AG08395 (cell line): ENCODE measurements at regions not wholly inside any gene's neighbourhood (a gene's known extent, or its start where the extent isn't known, plus 50 kb on each side); places are given as distances from the start of the nearest gene placed in this dataset.
"Not testable (repeated sequence)": the region's sequence is repeated elsewhere in the genome, so short reads cannot be mapped to it uniquely, and the experiment has no call there.

Source experiments
- DNase-seq: peaks from one replicate; pipeline ENCODE4 v3.0.0; 2012; ENCODE audit warnings: mixed read lengths, low spot score

DNA sequence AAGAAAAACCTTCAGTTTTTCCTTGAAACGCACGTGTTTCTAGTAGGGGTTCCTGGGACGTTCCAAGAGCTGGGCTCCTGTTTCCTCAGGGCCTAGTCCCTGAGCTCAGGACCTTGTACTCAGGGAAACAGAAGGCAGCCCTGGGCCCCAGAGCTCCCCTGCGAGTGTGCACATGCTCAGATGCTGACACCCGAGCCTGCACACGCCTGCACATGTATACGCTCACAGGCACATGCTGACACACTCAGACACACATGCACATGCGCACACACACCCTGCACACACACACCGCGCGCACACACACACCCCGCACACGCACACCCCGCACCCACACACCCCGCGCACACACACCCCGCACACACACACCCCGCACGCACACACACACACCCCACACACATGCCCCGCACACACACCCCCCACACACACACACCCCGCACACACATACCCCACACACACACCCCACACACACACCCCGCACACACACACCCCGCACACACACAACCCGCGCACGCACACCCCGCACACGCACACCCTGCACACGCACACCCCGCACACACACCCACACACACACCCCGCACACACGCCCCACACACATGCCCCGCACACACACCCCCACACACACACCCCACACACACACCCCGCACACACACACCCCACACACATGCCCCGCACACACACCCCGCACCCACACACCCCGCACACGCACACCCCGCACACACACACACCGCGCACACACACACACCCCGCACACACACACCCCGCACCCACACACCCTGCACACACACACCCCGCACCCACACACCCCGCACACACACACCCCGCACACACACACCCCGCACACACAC, 52.2 kb downstream of the CALML3 start:
- DNase-seq = no peak

DNA sequence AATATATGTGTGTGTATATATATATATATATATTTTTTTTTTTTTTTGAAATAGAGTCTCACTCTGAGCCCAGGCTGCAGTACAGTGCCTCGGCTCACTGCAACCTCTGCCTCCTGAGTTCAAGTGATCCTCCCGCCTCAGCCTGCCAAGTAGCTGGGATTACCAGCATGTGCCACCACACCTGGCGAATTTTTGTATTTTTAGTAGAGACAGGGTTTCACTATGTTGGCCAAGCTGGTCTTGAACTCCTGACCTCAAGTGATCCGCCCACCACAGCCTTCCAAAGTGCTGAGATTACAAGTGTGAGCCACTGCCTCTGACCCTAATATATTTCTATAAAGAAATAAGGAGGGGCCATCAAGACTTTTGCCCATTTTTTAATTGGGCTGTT, 55.3 kb downstream of the CALML3 start:
- not testable (repeated sequence) for DNase-seq

GRCh38 chr10:5581670-5582566, 57.2 kb downstream of the CALML3 start:
- DNase-seq = no peak

DNA sequence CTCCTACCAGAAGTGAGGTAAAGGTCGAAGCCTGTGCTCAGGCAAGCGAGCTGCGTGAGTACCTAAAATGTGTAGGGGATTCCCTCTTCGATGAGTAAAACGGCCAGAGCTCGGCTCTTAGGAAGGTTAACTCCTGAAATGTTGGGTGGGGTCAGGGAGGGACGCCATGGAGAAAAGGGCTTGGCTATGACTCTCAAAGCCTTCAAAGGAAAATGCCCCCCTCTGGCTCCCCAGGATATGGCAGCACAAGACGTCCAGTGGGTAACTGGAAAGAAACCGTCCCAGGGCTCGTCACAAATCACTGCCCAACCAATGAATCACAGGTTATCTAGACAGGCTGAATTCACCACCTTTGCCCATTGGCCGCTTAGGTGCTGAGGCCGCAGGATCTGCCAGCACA, 58.0 kb downstream of the CALML3 start:
- no peak for DNase-seq

GRCh38 chr10:5583525-5584175, 58.9 kb downstream of the CALML3 start:
- no peak for DNase-seq

- peak; percentile 86 for DNase-seq
These were observed 60.2 kb downstream of the CALML3 start for GRCh38 chr10:5584895-5585516.

DNA sequence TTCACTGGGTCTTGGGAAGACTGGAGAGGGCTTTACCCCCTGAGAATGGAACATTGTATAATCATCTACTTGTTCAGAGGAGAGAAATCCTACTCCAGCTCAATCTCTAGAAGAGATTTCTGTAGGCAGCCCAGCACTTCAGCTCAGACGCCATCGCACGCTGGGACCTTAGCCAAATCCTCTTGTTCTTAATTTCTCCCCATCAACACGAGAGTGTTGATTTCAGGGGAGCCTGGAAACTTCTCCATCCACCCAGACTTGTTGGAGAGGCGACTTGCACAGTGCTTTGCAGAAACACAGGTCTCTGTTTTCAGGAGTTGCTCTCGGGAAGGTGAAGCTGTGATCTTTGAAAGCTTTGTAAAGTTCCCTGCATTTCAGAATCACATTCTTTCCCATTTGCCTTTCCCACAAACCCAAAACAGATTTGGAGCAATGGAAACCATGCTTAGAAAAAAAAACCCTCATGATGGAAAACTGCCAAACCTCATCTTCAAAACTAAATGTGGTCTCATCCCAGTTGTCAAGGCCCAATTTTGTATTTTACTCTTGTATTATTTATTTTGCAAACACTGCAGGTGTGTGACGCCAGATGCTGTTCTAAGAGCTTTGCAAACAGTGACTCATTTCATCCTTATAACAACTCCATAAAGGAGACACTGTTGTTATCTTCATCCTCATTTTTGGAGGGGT, 60.9 kb downstream of the CALML3 start:
- DNase-seq = peak; percentile 28

GRCh38 chr10:5587151-5588079, 62.7 kb downstream of the CALML3 start:
- DNase-seq = no peak

DNA sequence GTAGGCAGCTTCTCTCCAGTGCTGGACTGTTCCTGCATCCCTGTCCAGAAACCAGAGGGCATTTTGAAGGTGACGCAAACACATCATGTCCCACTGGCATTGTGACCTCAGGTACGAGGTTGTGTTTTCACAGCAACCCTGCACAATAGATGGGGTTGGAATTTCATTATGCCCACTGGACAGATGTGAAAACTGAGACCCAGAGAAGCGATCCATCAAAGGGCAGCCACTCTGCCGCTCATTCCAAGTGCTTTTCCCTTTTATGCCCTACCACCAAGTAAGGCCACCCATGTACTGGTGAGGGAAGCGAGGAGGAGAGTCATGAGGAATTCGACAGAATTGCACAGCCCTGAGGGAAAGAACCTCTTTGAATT, 63.3 kb downstream of the CALML3 start:
- no peak for DNase-seq

GRCh38 chr10:5588603-5589002, 63.8 kb downstream of the CALML3 start:
- no peak for DNase-seq
